Fibroblast of lung (primary cell): ENCODE measurements at regions not wholly inside any gene's neighbourhood (a gene's known extent, or its start where the extent isn't known, plus 50 kb on each side); places are given as distances from the start of the nearest gene placed in this dataset.

ENCODE experiments used
- DNase-seq, 2 donors: peaks; one replicate each; pipeline versions ENCODE4 v3.0.0 to v3.0.0-alpha.2; 2010; ENCODE audit warnings: low read depth in 2 of 2
- H2AFZ ChIP-seq: 2 replicates; pipeline ENCODE4 v1.5.1; 2012; ENCODE audit warnings: low read length, control low read depth, inconsistent platforms
- H3K27ac ChIP-seq: 2 replicates; pipeline ENCODE4 v1.5.1; 2011; ENCODE audit warnings: low read length, control low read depth; ENCODE audit not compliant: insufficient read depth
- H3K27me3 ChIP-seq: 2 replicates; pipeline ENCODE4 v1.5.1; 2011; ENCODE audit warnings: mild to moderate bottlenecking, low read length; ENCODE audit not compliant: control insufficient read depth, insufficient read depth
- H3K36me3 ChIP-seq: 2 replicates; pipeline ENCODE4 v1.5.1; 2011; ENCODE audit warnings: low read length; ENCODE audit not compliant: control insufficient read depth, insufficient read depth
- H3K4me1 ChIP-seq: 2 replicates; pipeline ENCODE4 v1.5.1; 2011; ENCODE audit warnings: low read length; ENCODE audit not compliant: control insufficient read depth, insufficient read depth; ENCODE audit errors: extremely low read depth
- H3K4me2 ChIP-seq: 2 replicates; pipeline ENCODE4 v1.5.1; 2011; ENCODE audit warnings: low read length, control low read depth; ENCODE audit not compliant: insufficient read depth; ENCODE audit errors: extremely low read depth
- H3K4me3 ChIP-seq, 4 experiments: fragments of 200-600 bp in 1 of 4; sonication (generic) in 1 of 4; replicated peaks in 1 of 4; 2 replicates each; pipeline ENCODE4 v1.5.1; 2011 to 2016; ENCODE audit warnings: low read length in 4 of 4, low read depth in 3 of 4, mild to moderate bottlenecking in 3 of 4, control low read depth in 2 of 4, inconsistent platforms in 1 of 4, mixed read lengths in 1 of 4; ENCODE audit not compliant: insufficient read depth in 1 of 4; ENCODE audit errors: control extremely low read depth in 1 of 4
- H3K79me2 ChIP-seq: 2 replicates; pipeline ENCODE4 v1.5.1; 2012; ENCODE audit warnings: mild to moderate bottlenecking, low read length, inconsistent platforms; ENCODE audit not compliant: control insufficient read depth, insufficient read depth
- H3K9ac ChIP-seq: 2 replicates; pipeline ENCODE4 v1.5.1; 2011; ENCODE audit warnings: mild to moderate bottlenecking, low read length, control low read depth; ENCODE audit not compliant: insufficient read depth
- H3K9me3 ChIP-seq: 2 replicates; pipeline ENCODE4 v1.5.1; 2012; ENCODE audit warnings: low read depth, low read length; ENCODE audit not compliant: control insufficient read depth, insufficient read depth
- H4K20me1 ChIP-seq: 2 replicates; pipeline ENCODE4 v1.5.1; 2011; ENCODE audit warnings: low read length; ENCODE audit not compliant: control insufficient read depth, insufficient read depth; ENCODE audit errors: extremely low read depth
- EZH2 ChIP-seq: IDR thresholded peaks from 2 replicates; pipeline ENCODE4 v1.5.1; 2012; ENCODE audit warnings: low read length, control low read depth, mild to moderate bottlenecking; ENCODE audit errors: missing control alignments
- TF ChIP-seq, protein P1 (sequence below), 2 donors: IDR thresholded peaks in 1 of 2; conservative IDR thresholded peaks in 1 of 2; 1 replicate in 1 of 2; 2 replicates in 1 of 2; pipeline ENCODE4 v1.5.1; 2011 to 2012; ENCODE audit warnings: low read length in 2 of 2, control low read depth in 1 of 2, inconsistent platforms in 1 of 2, low read depth in 1 of 2, mild to moderate bottlenecking in 1 of 2

GRCh38 chr12:41972196-41972595 is 172.5 kb downstream of the GXYLT1 start:
- no peak overlapping the region for H3K27ac ChIP-seq
- TF ChIP-seq, protein P1, sequence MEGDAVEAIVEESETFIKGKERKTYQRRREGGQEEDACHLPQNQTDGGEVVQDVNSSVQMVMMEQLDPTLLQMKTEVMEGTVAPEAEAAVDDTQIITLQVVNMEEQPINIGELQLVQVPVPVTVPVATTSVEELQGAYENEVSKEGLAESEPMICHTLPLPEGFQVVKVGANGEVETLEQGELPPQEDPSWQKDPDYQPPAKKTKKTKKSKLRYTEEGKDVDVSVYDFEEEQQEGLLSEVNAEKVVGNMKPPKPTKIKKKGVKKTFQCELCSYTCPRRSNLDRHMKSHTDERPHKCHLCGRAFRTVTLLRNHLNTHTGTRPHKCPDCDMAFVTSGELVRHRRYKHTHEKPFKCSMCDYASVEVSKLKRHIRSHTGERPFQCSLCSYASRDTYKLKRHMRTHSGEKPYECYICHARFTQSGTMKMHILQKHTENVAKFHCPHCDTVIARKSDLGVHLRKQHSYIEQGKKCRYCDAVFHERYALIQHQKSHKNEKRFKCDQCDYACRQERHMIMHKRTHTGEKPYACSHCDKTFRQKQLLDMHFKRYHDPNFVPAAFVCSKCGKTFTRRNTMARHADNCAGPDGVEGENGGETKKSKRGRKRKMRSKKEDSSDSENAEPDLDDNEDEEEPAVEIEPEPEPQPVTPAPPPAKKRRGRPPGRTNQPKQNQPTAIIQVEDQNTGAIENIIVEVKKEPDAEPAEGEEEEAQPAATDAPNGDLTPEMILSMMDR (conservative IDR thresholded peaks at IDR 0.05 in 1 of 2, IDR thresholded peaks at IDR 0.05 in 1 of 2; ENCODE audit: low read depth in 1 of 2, low read length in 2 of 2): no peak
- H3K27me3 ChIP-seq: no peaks in the 10 kb centered on the region

GRCh38 chr12:41970744-41971143 is 173.9 kb downstream of the GXYLT1 start:
- Histone ChIP-seq H2AFZ (no peak overlapping the region), H3K9me3 (no peaks in the 10 kb centered on the region), H3K9ac (no peak overlapping the region), H4K20me1 (no peaks in the 10 kb centered on the region), H3K4me1 (no peaks in the 10 kb centered on the region), H3K79me2 (no peaks in the 10 kb centered on the region), H3K4me2 (no peak overlapping the region), H3K27me3 (no peaks in the 10 kb centered on the region), H3K4me3 (no peak overlapping the region), H3K27ac (no peak overlapping the region), H3K36me3 (no peaks in the 10 kb centered on the region)
- TF ChIP-seq, protein P1 (conservative IDR thresholded peaks at IDR 0.05 in 1 of 2, IDR thresholded peaks at IDR 0.05 in 1 of 2; ENCODE audit: low read depth in 1 of 2, low read length in 2 of 2): no peak
- TF ChIP-seq EZH2: no peak
- DNase-seq: no peak

More at GRCh38 chr12:41972196-41972595, 172.5 kb downstream of the GXYLT1 start:
- Histone ChIP-seq H3K79me2 (no peaks in the 10 kb centered on the region), H3K4me1 (no peaks in the 10 kb centered on the region), H3K9me3 (no peaks in the 10 kb centered on the region), H2AFZ (no peak overlapping the region), H3K9ac (no peak overlapping the region), H3K4me2 (no peak overlapping the region), H3K4me3 (no peak overlapping the region), H4K20me1 (no peaks in the 10 kb centered on the region), H3K36me3 (no peaks in the 10 kb centered on the region)
- no peak for DNase-seq

DNA sequence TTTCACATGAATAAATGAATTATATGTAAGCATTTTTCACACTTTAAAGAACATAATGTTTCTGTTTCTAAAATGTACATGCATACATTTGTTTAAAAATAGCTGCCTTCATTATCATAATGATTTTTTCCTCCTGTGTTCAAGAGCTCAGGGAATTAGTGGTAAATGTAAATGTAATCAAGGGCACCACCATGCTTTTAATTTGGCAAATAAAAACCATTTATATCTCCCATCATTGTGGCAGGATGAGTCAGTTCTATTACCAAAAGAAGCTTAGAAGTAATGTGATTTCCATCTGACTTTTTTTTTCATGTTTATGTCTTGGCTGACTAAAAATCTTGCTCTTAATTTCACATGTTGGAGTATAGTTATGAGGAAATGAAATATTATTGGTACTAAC is 176.1 kb downstream of the GXYLT1 start:
- Histone ChIP-seq H3K27ac (no peak overlapping the region), H3K4me1 (no peaks in the 10 kb centered on the region), H3K4me3 (no peak overlapping the region), H3K9ac (no peak overlapping the region), H3K36me3 (no peaks in the 10 kb centered on the region), H3K79me2 (no peaks in the 10 kb centered on the region), H3K9me3 (no peaks in the 10 kb centered on the region), H3K27me3 (no peaks in the 10 kb centered on the region), H3K4me2 (no peak overlapping the region), H4K20me1 (no peaks in the 10 kb centered on the region), H2AFZ (no peak overlapping the region)
- peak in 1 of 2 donors; percentile 46 for DNase-seq
- TF ChIP-seq EZH2: no peak
- TF ChIP-seq, protein P1 (conservative IDR thresholded peaks at IDR 0.05 in 1 of 2, IDR thresholded peaks at IDR 0.05 in 1 of 2; ENCODE audit: low read depth in 1 of 2, low read length in 2 of 2): no peak
